SK-N-MC (cell line): ENCODE measurements at regions not wholly inside any gene's neighbourhood (a gene's known extent, or its start where the extent isn't known, plus 50 kb on each side); places are given as distances from the start of the nearest gene placed in this dataset.

Experiments
- EZH2 ChIP-seq: fragments of 200-600 bp; sonication (generic); IDR thresholded peaks from one replicate; pipeline ENCODE4 v1.6.1; 2017; ENCODE audit warnings: antibody characterized with exemption
- POLR2AphosphoS5 ChIP-seq: IDR thresholded peaks from 2 replicates; pipeline ENCODE4 v1.6.1; 2012; ENCODE audit warnings: mild to moderate bottlenecking, low read depth, low read length, borderline replicate concordance

- TF ChIP-seq EZH2 (no peak), POLR2AphosphoS5 (no peak)
Observed at GRCh38 chr4:153122855-153123254, 81.4 kb upstream of the TRIM2 start.
